HepG2 (cell line): ENCODE measurements at regions not wholly inside any gene's neighbourhood (a gene's known extent, or its start where the extent isn't known, plus 50 kb on each side); places are given as distances from the start of the nearest gene placed in this dataset.

ENCODE experiments used
- CTCF ChIP-seq: sonication (generic); formaldehyde crosslinking; IDR thresholded peaks from 2 replicates; pipeline ENCODE4 v1.5.0; 2020; ENCODE audit warnings: mild to moderate bottlenecking, missing genetic modification reagents, moderate library complexity
- POLR2A ChIP-seq, 2 experiments: IDR thresholded peaks; 2 replicates each; pipeline ENCODE4 v1.6.1; 2011; ENCODE audit warnings: low read depth in 2 of 2, low read length in 2 of 2, mild to moderate bottlenecking in 1 of 2, moderate library complexity in 1 of 2; ENCODE audit not compliant: insufficient read depth in 1 of 2
- PRDM4 ChIP-seq: sonication (generic); formaldehyde crosslinking; IDR thresholded peaks from 2 replicates; pipeline ENCODE4 v1.9.0; 2021; ENCODE audit warnings: missing genetic modification reagents, borderline replicate concordance
- ZBTB33 ChIP-seq: sonication (generic); formaldehyde crosslinking; IDR thresholded peaks from 2 replicates; pipeline ENCODE4 v1.4.0; 2020; ENCODE audit warnings: missing genetic modification reagents
- ZFP1 ChIP-seq: IDR thresholded peaks from 2 replicates; pipeline ENCODE4 v1.6.1; 2016

GRCh38 chr3:106699122-106699521, 678.1 kb upstream of the CCDC54 start:
- TF ChIP-seq POLR2A (IDR thresholded peaks at IDR 0.05; ENCODE audit: insufficient read depth in 1 of 2, low read depth in 2 of 2, low read length in 2 of 2), result no peak
- TF ChIP-seq PRDM4, result no peak
- TF ChIP-seq ZBTB33 (CRISPR knock-in tag), result no peak
- TF ChIP-seq CTCF (CRISPR knock-in tag), result no peak
- no peak for TF ChIP-seq ZFP1 (CRISPR knock-in tag)
